ENCODE measurements at regions not wholly inside any gene's neighbourhood (a gene's known extent, or its start where the extent isn't known, plus 50 kb on each side); places are given as distances from the start of the nearest gene placed in this dataset.
A peak's percentile ranks its signal among the peaks of the same experiment; 100 is the strongest.

- H3K4me3 ChIP-seq (ENCODE audit: low read length) = no peak overlapping the region
- H2AFZ ChIP-seq (ENCODE audit: low read depth, low read length) = peak overlapping the region; percentile 40
- H3K27me3 ChIP-seq (ENCODE audit: insufficient read depth, low read length) = no peaks in the 10 kb centered on the region
- H3K36me3 ChIP-seq (ENCODE audit: insufficient read depth, low read length) = no peaks in the 10 kb centered on the region
- no peaks in the 10 kb centered on the region for H3K9me3 ChIP-seq (ENCODE audit: low read length)
- peaks cover 20% of the 10 kb centered on the region for H3K4me1 ChIP-seq (ENCODE audit: insufficient read depth, low read length)
Measured at GRCh38 chr4:111793433-111794091, 351.7 kb upstream of the FAM241A start.

GRCh38 chr4:111797455-111798163, 347.6 kb upstream of the FAM241A start:
- H2AFZ ChIP-seq (ENCODE audit: low read depth, low read length) = no peak overlapping the region
- no peaks in the 10 kb centered on the region for H3K36me3 ChIP-seq (ENCODE audit: insufficient read depth, low read length)
- H3K4me1 ChIP-seq (ENCODE audit: insufficient read depth, low read length) = peaks cover 17% of the 10 kb centered on the region
- no peaks in the 10 kb centered on the region for H3K27me3 ChIP-seq (ENCODE audit: insufficient read depth, low read length)
- H3K9me3 ChIP-seq (ENCODE audit: low read length) = no peaks in the 10 kb centered on the region
- H3K4me3 ChIP-seq (ENCODE audit: low read length) = no peak overlapping the region

GRCh38 chr4:111798840-111799239, 346.4 kb upstream of the FAM241A start:
- Histone ChIP-seq H3K4me3 (ENCODE audit: low read length) (no peak overlapping the region), H3K9me3 (ENCODE audit: low read length) (no peaks in the 10 kb centered on the region), H3K36me3 (ENCODE audit: insufficient read depth, low read length) (no peaks in the 10 kb centered on the region), H3K4me1 (ENCODE audit: insufficient read depth, low read length) (peaks cover 4% of the 10 kb centered on the region), H3K27me3 (ENCODE audit: insufficient read depth, low read length) (no peaks in the 10 kb centered on the region), H2AFZ (ENCODE audit: low read depth, low read length) (no peak overlapping the region)

GRCh38 chr4:111800551-111800950, 344.7 kb upstream of the FAM241A start:
- H3K4me1 ChIP-seq (ENCODE audit: insufficient read depth, low read length) = no peaks in the 10 kb centered on the region
- no peaks in the 10 kb centered on the region for H3K36me3 ChIP-seq (ENCODE audit: insufficient read depth, low read length)
- no peaks in the 10 kb centered on the region for H3K27me3 ChIP-seq (ENCODE audit: insufficient read depth, low read length)
- no peak overlapping the region for H3K4me3 ChIP-seq (ENCODE audit: low read length)
- H3K9me3 ChIP-seq (ENCODE audit: low read length) = no peaks in the 10 kb centered on the region
- no peak overlapping the region for H2AFZ ChIP-seq (ENCODE audit: low read depth, low read length)

GRCh38 chr4:111802191-111802590, 343.1 kb upstream of the FAM241A start:
- H3K27me3 ChIP-seq (ENCODE audit: insufficient read depth, low read length) = peaks cover 2% of the 10 kb centered on the region
- no peak overlapping the region for H3K4me3 ChIP-seq (ENCODE audit: low read length)
- no peaks in the 10 kb centered on the region for H3K4me1 ChIP-seq (ENCODE audit: insufficient read depth, low read length)
- no peak overlapping the region for H2AFZ ChIP-seq (ENCODE audit: low read depth, low read length)
- H3K36me3 ChIP-seq (ENCODE audit: insufficient read depth, low read length) = no peaks in the 10 kb centered on the region
- no peaks in the 10 kb centered on the region for H3K9me3 ChIP-seq (ENCODE audit: low read length)

- Histone ChIP-seq H2AFZ (ENCODE audit: low read depth, low read length) (no peak overlapping the region), H3K36me3 (ENCODE audit: insufficient read depth, low read length) (no peaks in the 10 kb centered on the region), H3K4me1 (ENCODE audit: insufficient read depth, low read length) (no peaks in the 10 kb centered on the region), H3K4me3 (ENCODE audit: low read length) (no peak overlapping the region), H3K27me3 (ENCODE audit: insufficient read depth, low read length) (peaks cover 9% of the 10 kb centered on the region), H3K9me3 (ENCODE audit: low read length) (no peaks in the 10 kb centered on the region)
Measured at GRCh38 chr4:111806331-111806730, 338.9 kb upstream of the FAM241A start.

- Histone ChIP-seq H3K27me3 (ENCODE audit: insufficient read depth, low read length) (peaks cover 9% of the 10 kb centered on the region), H2AFZ (ENCODE audit: low read depth, low read length) (no peak overlapping the region), H3K4me1 (ENCODE audit: insufficient read depth, low read length) (no peaks in the 10 kb centered on the region), H3K4me3 (ENCODE audit: low read length) (no peak overlapping the region), H3K36me3 (ENCODE audit: insufficient read depth, low read length) (no peaks in the 10 kb centered on the region), H3K9me3 (ENCODE audit: low read length) (no peaks in the 10 kb centered on the region)
Measured at GRCh38 chr4:111807576-111807975, 337.7 kb upstream of the FAM241A start.

GRCh38 chr4:111808174-111808573, 337.1 kb upstream of the FAM241A start:
- H3K4me1 ChIP-seq (ENCODE audit: insufficient read depth, low read length) = no peaks in the 10 kb centered on the region
- no peaks in the 10 kb centered on the region for H3K36me3 ChIP-seq (ENCODE audit: insufficient read depth, low read length)
- no peaks in the 10 kb centered on the region for H3K9me3 ChIP-seq (ENCODE audit: low read length)

GRCh38 chr4:111811661-111812060, 333.6 kb upstream of the FAM241A start:
- Histone ChIP-seq H2AFZ (ENCODE audit: low read depth, low read length) (no peak overlapping the region), H3K27me3 (ENCODE audit: insufficient read depth, low read length) (peaks cover 9% of the 10 kb centered on the region), H3K9me3 (ENCODE audit: low read length) (no peaks in the 10 kb centered on the region)

More at GRCh38 chr4:111808174-111808573, 337.1 kb upstream of the FAM241A start:
- no peak overlapping the region for H3K4me3 ChIP-seq (ENCODE audit: low read length)
- H2AFZ ChIP-seq (ENCODE audit: low read depth, low read length) = no peak overlapping the region
- peaks cover 9% of the 10 kb centered on the region for H3K27me3 ChIP-seq (ENCODE audit: insufficient read depth, low read length)

GRCh38 chr4:111812114-111812513, 333.1 kb upstream of the FAM241A start:
- H3K4me3 ChIP-seq (ENCODE audit: low read length) = no peak overlapping the region
- no peaks in the 10 kb centered on the region for H3K4me1 ChIP-seq (ENCODE audit: insufficient read depth, low read length)
- peaks cover 7% of the 10 kb centered on the region for H3K27me3 ChIP-seq (ENCODE audit: insufficient read depth, low read length)
- H2AFZ ChIP-seq (ENCODE audit: low read depth, low read length) = no peak overlapping the region
- no peaks in the 10 kb centered on the region for H3K9me3 ChIP-seq (ENCODE audit: low read length)
- H3K36me3 ChIP-seq (ENCODE audit: insufficient read depth, low read length) = no peaks in the 10 kb centered on the region

More at GRCh38 chr4:111811661-111812060, 333.6 kb upstream of the FAM241A start:
- Histone ChIP-seq H3K4me3 (ENCODE audit: low read length) (no peak overlapping the region), H3K36me3 (ENCODE audit: insufficient read depth, low read length) (no peaks in the 10 kb centered on the region), H3K4me1 (ENCODE audit: insufficient read depth, low read length) (no peaks in the 10 kb centered on the region)

GRCh38 chr4:111812760-111813159, 332.5 kb upstream of the FAM241A start:
- Histone ChIP-seq H3K27me3 (ENCODE audit: insufficient read depth, low read length) (peaks cover 7% of the 10 kb centered on the region), H3K4me3 (ENCODE audit: low read length) (no peak overlapping the region), H2AFZ (ENCODE audit: low read depth, low read length) (no peak overlapping the region), H3K36me3 (ENCODE audit: insufficient read depth, low read length) (no peaks in the 10 kb centered on the region), H3K4me1 (ENCODE audit: insufficient read depth, low read length) (no peaks in the 10 kb centered on the region), H3K9me3 (ENCODE audit: low read length) (no peaks in the 10 kb centered on the region)

- Histone ChIP-seq H2AFZ (ENCODE audit: low read depth, low read length) (no peak overlapping the region), H3K9me3 (ENCODE audit: low read length) (no peaks in the 10 kb centered on the region), H3K4me3 (ENCODE audit: low read length) (no peak overlapping the region), H3K27me3 (ENCODE audit: insufficient read depth, low read length) (peaks cover 3% of the 10 kb centered on the region), H3K4me1 (ENCODE audit: insufficient read depth, low read length) (no peaks in the 10 kb centered on the region), H3K36me3 (ENCODE audit: insufficient read depth, low read length) (no peaks in the 10 kb centered on the region)
Measured at GRCh38 chr4:111813555-111814140, 331.6 kb upstream of the FAM241A start.

- no peaks in the 10 kb centered on the region for H3K36me3 ChIP-seq (ENCODE audit: insufficient read depth, low read length)
- no peak overlapping the region for H3K4me3 ChIP-seq (ENCODE audit: low read length)
- no peaks in the 10 kb centered on the region for H3K4me1 ChIP-seq (ENCODE audit: insufficient read depth, low read length)
- H3K27me3 ChIP-seq (ENCODE audit: insufficient read depth, low read length) = no peaks in the 10 kb centered on the region
- no peaks in the 10 kb centered on the region for H3K9me3 ChIP-seq (ENCODE audit: low read length)
- no peak overlapping the region for H2AFZ ChIP-seq (ENCODE audit: low read depth, low read length)
Measured at GRCh38 chr4:111814961-111815360, 330.3 kb upstream of the FAM241A start.
